ENCODE measurements at regions not wholly inside any gene's neighbourhood (a gene's known extent, or its start where the extent isn't known, plus 50 kb on each side); places are given as distances from the start of the nearest gene placed in this dataset.
"Not testable (repeated sequence)": the region's sequence is repeated elsewhere in the genome, so short reads cannot be mapped to it uniquely, and the experiment has no call there.

- Histone ChIP-seq H3K36me3 (no peaks in the 10 kb centered on the region), H3K9me3 (peaks cover 0 to 6% of the 10 kb centered on the region in 2 donors), H3K27ac (no peak overlapping the region), H3K4me3 (no peak overlapping the region), H3K4me1 (no peaks in the 10 kb centered on the region), H3K27me3 (no peaks in the 10 kb centered on the region)
- intact Hi-C loops (cut with DNase I; ENCODE audit: low total_unique reads) = no loop called here
- no peak for DNase-seq
- no peak for TF ChIP-seq POLR2A (IDR thresholded peaks at IDR 0.05)
- TF ChIP-seq, protein P1, sequence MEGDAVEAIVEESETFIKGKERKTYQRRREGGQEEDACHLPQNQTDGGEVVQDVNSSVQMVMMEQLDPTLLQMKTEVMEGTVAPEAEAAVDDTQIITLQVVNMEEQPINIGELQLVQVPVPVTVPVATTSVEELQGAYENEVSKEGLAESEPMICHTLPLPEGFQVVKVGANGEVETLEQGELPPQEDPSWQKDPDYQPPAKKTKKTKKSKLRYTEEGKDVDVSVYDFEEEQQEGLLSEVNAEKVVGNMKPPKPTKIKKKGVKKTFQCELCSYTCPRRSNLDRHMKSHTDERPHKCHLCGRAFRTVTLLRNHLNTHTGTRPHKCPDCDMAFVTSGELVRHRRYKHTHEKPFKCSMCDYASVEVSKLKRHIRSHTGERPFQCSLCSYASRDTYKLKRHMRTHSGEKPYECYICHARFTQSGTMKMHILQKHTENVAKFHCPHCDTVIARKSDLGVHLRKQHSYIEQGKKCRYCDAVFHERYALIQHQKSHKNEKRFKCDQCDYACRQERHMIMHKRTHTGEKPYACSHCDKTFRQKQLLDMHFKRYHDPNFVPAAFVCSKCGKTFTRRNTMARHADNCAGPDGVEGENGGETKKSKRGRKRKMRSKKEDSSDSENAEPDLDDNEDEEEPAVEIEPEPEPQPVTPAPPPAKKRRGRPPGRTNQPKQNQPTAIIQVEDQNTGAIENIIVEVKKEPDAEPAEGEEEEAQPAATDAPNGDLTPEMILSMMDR (IDR thresholded peaks at IDR 0.05) = no peak
Observed at GRCh38 chr6:112971651-112972050, 624.5 kb downstream of the RFPL4B start.

DNA sequence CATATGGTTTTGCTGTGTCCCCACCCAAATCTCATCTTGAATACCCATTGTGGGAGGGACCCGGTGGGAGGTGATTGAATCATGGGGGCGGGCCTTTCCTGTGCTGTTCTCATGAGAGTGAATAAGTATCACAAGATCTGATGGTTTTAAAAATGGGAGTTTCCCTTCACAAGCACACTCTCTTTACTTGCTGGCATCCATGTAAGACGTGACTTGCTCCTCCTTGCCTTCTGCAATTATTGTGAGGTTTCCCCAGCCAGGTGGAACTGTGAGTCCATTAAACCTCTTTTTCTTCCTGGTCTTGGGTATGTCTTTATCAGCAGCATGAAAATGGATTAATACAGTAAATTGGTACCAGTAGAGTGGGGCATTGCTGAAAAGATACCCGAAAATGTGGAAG, 627.8 kb downstream of the RFPL4B start:
- H3K27me3 ChIP-seq; H3K36me3 ChIP-seq; intact Hi-C loops (cut with DNase I; ENCODE audit: low total_unique reads); H3K27ac ChIP-seq; H3K9me3 ChIP-seq; H3K4me3 ChIP-seq; DNase-seq; H3K4me1 ChIP-seq: not testable (repeated sequence)

GRCh38 chr6:112976579-112976978, 629.4 kb downstream of the RFPL4B start:
- DNase-seq; H3K4me1 ChIP-seq; intact Hi-C loops (cut with DNase I; ENCODE audit: low total_unique reads); H3K4me3 ChIP-seq; H3K27me3 ChIP-seq; H3K9me3 ChIP-seq; H3K36me3 ChIP-seq; H3K27ac ChIP-seq: not testable (repeated sequence)

DNA sequence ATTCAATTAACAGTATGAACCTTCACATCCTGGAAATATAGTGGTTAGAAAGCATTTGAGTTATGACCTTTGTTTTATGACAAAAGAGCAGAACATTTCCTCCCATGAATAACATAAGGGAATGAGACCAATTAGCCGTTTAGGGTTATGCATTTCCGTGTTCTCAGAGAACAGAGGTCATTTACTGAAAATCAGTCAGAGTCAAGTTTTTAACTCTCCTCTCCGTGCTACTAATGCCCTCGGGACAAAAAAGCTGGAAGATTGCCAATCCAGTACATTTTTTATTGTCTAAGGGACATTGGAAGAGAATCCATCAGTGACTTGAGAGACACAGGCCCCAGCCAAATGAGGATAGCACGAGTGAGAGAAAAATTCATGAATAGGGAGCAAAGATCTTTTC, 632.7 kb downstream of the RFPL4B start:
- DNase-seq = no peak
- Histone ChIP-seq H3K27ac (no peak overlapping the region), H3K4me1 (no peaks in the 10 kb centered on the region), H3K36me3 (no peaks in the 10 kb centered on the region), H3K4me3 (no peak overlapping the region), H3K9me3 (peaks cover 0 to 2% of the 10 kb centered on the region in 2 donors), H3K27me3 (no peaks in the 10 kb centered on the region)
- TF ChIP-seq POLR2A (IDR thresholded peaks at IDR 0.05) = no peak
- TF ChIP-seq, protein P1 (IDR thresholded peaks at IDR 0.05) = no peak
- intact Hi-C loops (cut with DNase I; ENCODE audit: low total_unique reads) = no loop called here

DNA sequence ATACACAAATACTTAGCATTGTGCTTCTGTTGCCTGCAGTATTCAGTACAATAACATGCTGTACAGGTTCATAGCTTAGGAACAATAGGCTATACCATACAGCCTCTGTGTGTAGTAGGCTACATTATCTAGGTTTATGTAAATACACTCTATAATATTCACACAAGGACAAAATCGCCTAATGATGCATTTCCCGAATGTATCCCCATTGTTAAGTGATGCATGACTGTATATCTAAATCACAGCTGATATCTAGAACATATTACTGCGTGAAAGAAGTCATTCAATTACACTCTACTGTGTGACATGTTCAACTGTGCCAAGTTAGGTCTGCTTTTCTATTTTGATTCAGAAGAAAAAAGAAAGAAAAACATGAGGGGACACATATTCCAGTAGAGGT, 633.5 kb downstream of the RFPL4B start:
- H3K4me1 ChIP-seq = no peaks in the 10 kb centered on the region
- TF ChIP-seq, protein P1 (IDR thresholded peaks at IDR 0.05) = no peak
- TF ChIP-seq POLR2A (IDR thresholded peaks at IDR 0.05) = no peak
- no peaks in the 10 kb centered on the region for H3K36me3 ChIP-seq
- H3K4me3 ChIP-seq = no peak overlapping the region
- no peaks in the 10 kb centered on the region for H3K9me3 ChIP-seq
- intact Hi-C loops (cut with DNase I; ENCODE audit: low total_unique reads) = no loop called here
- no peaks in the 10 kb centered on the region for H3K27me3 ChIP-seq
- H3K27ac ChIP-seq = no peak overlapping the region
- no peak for DNase-seq

- Histone ChIP-seq H3K4me1 (no peaks in the 10 kb centered on the region), H3K27me3 (no peaks in the 10 kb centered on the region), H3K36me3 (no peaks in the 10 kb centered on the region), H3K9me3 (no peaks in the 10 kb centered on the region), H3K4me3 (no peak overlapping the region), H3K27ac (no peak overlapping the region)
- TF ChIP-seq, protein P1 (IDR thresholded peaks at IDR 0.05) = no peak
- no peak for TF ChIP-seq POLR2A (IDR thresholded peaks at IDR 0.05)
- intact Hi-C loops (cut with DNase I; ENCODE audit: low total_unique reads) = no loop called here
- DNase-seq = no peak
Observed at GRCh38 chr6:112983713-112984261, 636.7 kb downstream of the RFPL4B start.
